ENCODE measurements at regions not wholly inside any gene's neighbourhood (a gene's known extent, or its start where the extent isn't known, plus 50 kb on each side); places are given as distances from the start of the nearest gene placed in this dataset.

DNA sequence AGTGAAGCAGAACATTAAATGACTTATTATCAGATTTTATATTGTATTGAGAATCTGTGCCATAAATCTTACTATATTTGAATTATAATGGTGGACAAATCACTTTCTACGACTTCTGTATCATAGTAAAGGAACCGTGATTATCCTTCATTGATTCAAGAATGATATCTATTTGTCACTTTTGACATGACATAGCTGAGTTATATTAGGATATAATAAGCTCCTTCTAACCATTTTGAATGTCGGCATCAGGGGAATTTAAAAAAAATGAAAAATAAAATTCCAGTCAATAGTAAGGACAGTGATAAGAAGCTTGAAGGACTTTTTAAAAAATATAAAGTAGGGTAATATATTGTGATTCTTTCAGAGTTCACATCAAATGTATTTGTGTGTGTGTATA, 338.9 kb upstream of the ACO1 start:
- TF ChIP-seq, protein P1, sequence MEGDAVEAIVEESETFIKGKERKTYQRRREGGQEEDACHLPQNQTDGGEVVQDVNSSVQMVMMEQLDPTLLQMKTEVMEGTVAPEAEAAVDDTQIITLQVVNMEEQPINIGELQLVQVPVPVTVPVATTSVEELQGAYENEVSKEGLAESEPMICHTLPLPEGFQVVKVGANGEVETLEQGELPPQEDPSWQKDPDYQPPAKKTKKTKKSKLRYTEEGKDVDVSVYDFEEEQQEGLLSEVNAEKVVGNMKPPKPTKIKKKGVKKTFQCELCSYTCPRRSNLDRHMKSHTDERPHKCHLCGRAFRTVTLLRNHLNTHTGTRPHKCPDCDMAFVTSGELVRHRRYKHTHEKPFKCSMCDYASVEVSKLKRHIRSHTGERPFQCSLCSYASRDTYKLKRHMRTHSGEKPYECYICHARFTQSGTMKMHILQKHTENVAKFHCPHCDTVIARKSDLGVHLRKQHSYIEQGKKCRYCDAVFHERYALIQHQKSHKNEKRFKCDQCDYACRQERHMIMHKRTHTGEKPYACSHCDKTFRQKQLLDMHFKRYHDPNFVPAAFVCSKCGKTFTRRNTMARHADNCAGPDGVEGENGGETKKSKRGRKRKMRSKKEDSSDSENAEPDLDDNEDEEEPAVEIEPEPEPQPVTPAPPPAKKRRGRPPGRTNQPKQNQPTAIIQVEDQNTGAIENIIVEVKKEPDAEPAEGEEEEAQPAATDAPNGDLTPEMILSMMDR (IDR thresholded peaks at IDR 0.05): no peak
- TF ChIP-seq POLR2A (IDR thresholded peaks at IDR 0.05) (no peak), POLR2AphosphoS5 (IDR thresholded peaks at IDR 0.05) (no peak)

Measured in sigmoid colon (tissue), 4 donors.